Loucy (cell line): ENCODE measurements at regions not wholly inside any gene's neighbourhood (a gene's known extent, or its start where the extent isn't known, plus 50 kb on each side); places are given as distances from the start of the nearest gene placed in this dataset.

Experiments
- CTCF ChIP-seq: fragments of 200-600 bp; sonication (generic); conservative IDR thresholded peaks from 2 replicates; pipeline ENCODE4 v1.5.1; 2014; ENCODE audit warnings: mild to moderate bottlenecking, antibody characterized with exemption, low read length
- EZH2phosphoT487 ChIP-seq: fragments of 200-600 bp; IDR thresholded peaks from 2 replicates; pipeline ENCODE4 v1.6.1; 2018; ENCODE audit warnings: antibody characterized with exemption, mild to moderate bottlenecking, moderate library complexity, borderline replicate concordance

- TF ChIP-seq CTCF, result no peak
- TF ChIP-seq EZH2phosphoT487, result no peak
Observed at GRCh38 chr5:75993183-75993582, 90.0 kb upstream of the SV2C start.
